ENCODE measurements at regions not wholly inside any gene's neighbourhood (a gene's known extent, or its start where the extent isn't known, plus 50 kb on each side); places are given as distances from the start of the nearest gene placed in this dataset.

GRCh38 chr3:18090377-18090776 is 334.8 kb downstream of the SATB1 start:
- no peak overlapping the region for H3K23ac ChIP-seq (ENCODE audit: insufficient read length)
- TF ChIP-seq SRF (IDR thresholded peaks at IDR 0.05; ENCODE audit: low read depth, low read length): no peak
- TF ChIP-seq BACH1 (IDR thresholded peaks at IDR 0.05; ENCODE audit: low read length): no peak
- no peak for TF ChIP-seq GTF2F1 (IDR thresholded peaks at IDR 0.05; ENCODE audit: borderline replicate concordance, low read depth, low read length)
- no peak for TF ChIP-seq SUZ12 (IDR thresholded peaks at IDR 0.05; ENCODE audit: low read length)
- TF ChIP-seq CHD2 (IDR thresholded peaks at IDR 0.05; ENCODE audit: low read length): no peak
- TF ChIP-seq CBX5 (IDR thresholded peaks at IDR 0.05; ENCODE audit: low read depth, low read length): no peak
- TF ChIP-seq YY1 (IDR thresholded peaks at IDR 0.05; ENCODE audit: low read depth, low read length): no peak
- no peak for TF ChIP-seq BCL11A (IDR thresholded peaks at IDR 0.05; ENCODE audit: low read depth in 2 of 2, low read length in 2 of 2)
- TF ChIP-seq PHF8 (conservative IDR thresholded peaks at IDR 0.05; ENCODE audit: low read depth, low read length): no peak
- TF ChIP-seq CTBP2 (IDR thresholded peaks at IDR 0.05; ENCODE audit: borderline replicate concordance, insufficient read depth, insufficient read length, low read length): no peak
- TF ChIP-seq TAF7 (optimal IDR thresholded peaks at IDR 0.05; ENCODE audit: borderline replicate concordance, low read depth, low read length): no peak
- TF ChIP-seq CHD1 (IDR thresholded peaks at IDR 0.05; ENCODE audit: low read depth, low read length): no peak
- TF ChIP-seq MAFK (IDR thresholded peaks at IDR 0.05; ENCODE audit: low read depth, low read length): no peak
- TF ChIP-seq POLR2A (IDR thresholded peaks at IDR 0.05; ENCODE audit: control extremely low read depth in 1 of 2, low read depth in 2 of 2, low read length in 2 of 2): no peak

More at GRCh38 chr3:18090377-18090776, 334.8 kb downstream of the SATB1 start:
- ChIA-PET CTCF (ENCODE audit: partially characterized antibody) (interaction anchor here (0.7 to 1.1 kb wide), 2 partner anchors 14 to 24 kb away, joined by 3 read pairs; no protein-coding TSS in a partner anchor), POLR2A (ENCODE audit: partially characterized antibody) (interaction anchor here (1.2 kb wide), 1 partner anchor 10 kb away, joined by 3 read pairs; no protein-coding TSS in a partner anchor)
- Histone ChIP-seq H3K14ac (ENCODE audit: insufficient read length) (no peak overlapping the region), H3K36me3 (ENCODE audit: control insufficient read depth in 2 of 4, insufficient read depth in 4 of 4, low read length in 3 of 4) (no peaks in the 10 kb centered on the region), H2AK5ac (ENCODE audit: low read depth, low read length) (no peak overlapping the region), H3K9me3 (ENCODE audit: insufficient read depth in 2 of 2, low read depth in 1 of 2, low read length in 1 of 2) (no peaks in the 10 kb centered on the region), H3K27ac (ENCODE audit: low read depth, low read length) (no peak overlapping the region), H2BK20ac (ENCODE audit: low read length) (no peak overlapping the region), H4K91ac (replicated peaks; ENCODE audit: insufficient read length, low read length) (no peak overlapping the region), H2BK5ac (ENCODE audit: low read depth, low read length) (no peak overlapping the region), H2AFZ (ENCODE audit: low read length) (no peak overlapping the region), H4K5ac (ENCODE audit: insufficient read length, low read depth, low read length) (no peak overlapping the region), H3K79me1 (ENCODE audit: low read depth, low read length) (no peaks in the 10 kb centered on the region), H3K27me3 (replicated peaks in 1 of 4; ENCODE audit: control insufficient read depth in 3 of 4, extremely low read depth in 1 of 4, insufficient read depth in 3 of 4, low read length in 3 of 4) (no peaks in the 10 kb centered on the region), H3K18ac (ENCODE audit: extremely low read depth, low read length) (no peak overlapping the region), H3K4ac (replicated peaks; ENCODE audit: insufficient read length, low read depth, low read length) (no peak overlapping the region), H4K8ac (ENCODE audit: extremely low read depth, insufficient read depth, low read length) (no peak overlapping the region), H3K9ac (replicated peaks in 1 of 4; ENCODE audit: extremely low read depth in 1 of 4, low read depth in 3 of 4, low read length in 3 of 4) (no peak overlapping the region), H2BK12ac (ENCODE audit: low read depth, low read length) (no peak overlapping the region), H3K4me3 (ENCODE audit: extremely low read depth in 1 of 4, insufficient read depth in 2 of 4, low read depth in 3 of 4, low read length in 4 of 4) (no peak overlapping the region), H3K79me2 (ENCODE audit: control insufficient read depth in 1 of 2, insufficient read depth in 2 of 2, low read length in 2 of 2) (no peaks in the 10 kb centered on the region), H4K20me1 (replicated peaks in 1 of 2; ENCODE audit: control insufficient read depth in 1 of 2, insufficient read depth in 2 of 2, low read length in 2 of 2) (no peaks in the 10 kb centered on the region), H3K4me2 (ENCODE audit: insufficient read depth in 1 of 2, low read depth in 2 of 2, low read length in 2 of 2) (no peak overlapping the region), H3K4me1 (replicated peaks in 1 of 4; ENCODE audit: control insufficient read depth in 3 of 4, insufficient read depth in 4 of 4, low read length in 3 of 4) (peaks cover 0 to 3% (median 0%) of the 10 kb centered on the region in 4 experiments; a peak in 1 of 7 replicates), H3K23me2 (ENCODE audit: low read depth, low read length) (no peaks in the 10 kb centered on the region; the same call in 1 of the 2 replicates), H2BK15ac (ENCODE audit: low read length) (no peak overlapping the region), H3K56ac (replicated peaks; ENCODE audit: insufficient read length, low read depth, low read length) (no peak overlapping the region), H2BK120ac (replicated peaks; ENCODE audit: low read depth, low read length) (no peak overlapping the region)
- no peak for DNase-seq (ENCODE audit: low read depth in 1 of 2, low spot score in 2 of 2)
- FAIRE-seq: no peak

Data from H1 (cell line).